GM23338 (cell line): ENCODE measurements at regions not wholly inside any gene's neighbourhood (a gene's known extent, or its start where the extent isn't known, plus 50 kb on each side); places are given as distances from the start of the nearest gene placed in this dataset.

Experiments used
- ATAC-seq: fragments of 200-7000 bp; cut with Tn5 transposase; 3 replicates; pipeline ENCODE4 v1.9.1; 2020
- DNase-seq: peaks from one replicate; pipeline ENCODE4 v3.0.0-alpha.2; 2015; ENCODE audit warnings: low spot score
- H2AFZ ChIP-seq: fragments of 200-600 bp; sonication (generic); 2 replicates; pipeline ENCODE4 v1.8.0; 2016; ENCODE audit warnings: antibody characterized with exemption, mild to moderate bottlenecking, moderate library complexity
- H3F3A ChIP-seq: fragments of 200-600 bp; sonication (generic); replicated peaks from 2 replicates; pipeline ENCODE4 v1.8.0; 2017; ENCODE audit warnings: antibody characterized with exemption, mixed run types, low read depth
- H3K27ac ChIP-seq: fragments of 200-600 bp; sonication (generic); 2 replicates; pipeline ENCODE4 v1.6.1; 2016; ENCODE audit warnings: low read depth
- H3K27me3 ChIP-seq: fragments of 200-600 bp; sonication (generic); 2 replicates; pipeline ENCODE4 v1.8.0; 2016; ENCODE audit warnings: mild to moderate bottlenecking, mixed run types, moderate library complexity; ENCODE audit not compliant: insufficient read depth
- H3K36me3 ChIP-seq: fragments of 200-600 bp; sonication (generic); 2 replicates; pipeline ENCODE4 v1.8.0; 2016; ENCODE audit warnings: mild to moderate bottlenecking; ENCODE audit not compliant: insufficient read depth
- H3K4me1 ChIP-seq: fragments of 200-600 bp; sonication (generic); 2 replicates; pipeline ENCODE4 v1.8.0; 2016; ENCODE audit warnings: mild to moderate bottlenecking, moderate library complexity; ENCODE audit not compliant: insufficient read depth
- H3K4me2 ChIP-seq: fragments of 200-600 bp; sonication (generic); 2 replicates; pipeline ENCODE4 v1.7.1; 2017; ENCODE audit warnings: mixed run types
- H3K4me3 ChIP-seq: fragments of 200-600 bp; sonication (generic); 2 replicates; pipeline ENCODE4 v1.6.1; 2016; ENCODE audit warnings: mixed run types
- H3K79me2 ChIP-seq: fragments of 200-600 bp; sonication (generic); replicated peaks from 2 replicates; pipeline ENCODE4 v1.8.0; 2017; ENCODE audit warnings: mild to moderate bottlenecking; ENCODE audit not compliant: insufficient read depth
- H3K9me2 ChIP-seq: fragments of 200-600 bp; sonication (generic); 2 replicates; pipeline ENCODE4 v1.8.0; 2017; ENCODE audit not compliant: insufficient read depth
- H4K20me1 ChIP-seq: fragments of 200-600 bp; sonication (generic); replicated peaks from 2 replicates; pipeline ENCODE4 v1.8.0; 2017; ENCODE audit warnings: mild to moderate bottlenecking; ENCODE audit not compliant: insufficient read depth
- H3K27ac Mint-ChIP-seq: 2 replicates; pipeline ENCODE4 v1.8.0; 2020; ENCODE audit warnings: inconsistent platforms, mild to moderate bottlenecking, moderate library complexity, mixed read lengths
- H3K27me3 Mint-ChIP-seq: 3 replicates; pipeline ENCODE4 v1.8.0; 2022; ENCODE audit warnings: low read depth, mild to moderate bottlenecking, moderate library complexity, mixed read lengths, inconsistent platforms; ENCODE audit not compliant: insufficient read depth, poor library complexity
- H3K36me3 Mint-ChIP-seq: 3 replicates; pipeline ENCODE4 v1.8.0; 2021; ENCODE audit warnings: low read depth, mild to moderate bottlenecking, inconsistent platforms, moderate library complexity, mixed read lengths
- H3K4me1 Mint-ChIP-seq: 3 replicates; pipeline ENCODE4 v1.8.0; 2020; ENCODE audit warnings: mild to moderate bottlenecking, inconsistent platforms, mixed read lengths
- H3K4me3 Mint-ChIP-seq: 3 replicates; pipeline ENCODE4 v1.8.0; 2021; ENCODE audit warnings: moderate library complexity, mild to moderate bottlenecking, inconsistent platforms, mixed read lengths
- H3K9me3 Mint-ChIP-seq: 3 replicates; pipeline ENCODE4 v1.8.0; 2020; ENCODE audit warnings: moderate library complexity, mild to moderate bottlenecking, inconsistent platforms, mixed read lengths
- CREB1 ChIP-seq: fragments of 250-450 bp; sonication (Bioruptor Pico); IDR thresholded peaks from 2 replicates; pipeline ENCODE4 v1.5.0; 2020; ENCODE audit warnings: low read depth, mild to moderate bottlenecking, moderate library complexity
- EZH2 ChIP-seq: fragments of 200-600 bp; sonication (generic); IDR thresholded peaks from one replicate; pipeline ENCODE4 v1.8.0; 2017; ENCODE audit warnings: antibody characterized with exemption, mild to moderate bottlenecking, low read depth; ENCODE audit not compliant: unreplicated experiment
- EZH2phosphoT487 ChIP-seq: fragments of 200-600 bp; sonication (generic); IDR thresholded peaks from one replicate; pipeline ENCODE4 v1.8.1; 2018; ENCODE audit warnings: antibody characterized with exemption; ENCODE audit not compliant: unreplicated experiment
- JUNB ChIP-seq: IDR thresholded peaks from one replicate; pipeline ENCODE4 v1.6.1; 2016; ENCODE audit warnings: antibody characterized with exemption; ENCODE audit not compliant: unreplicated experiment
- NANOG ChIP-seq: IDR thresholded peaks from 2 replicates; pipeline ENCODE4 v1.6.1; 2016; ENCODE audit warnings: antibody characterized with exemption, borderline replicate concordance
- POLR2AphosphoS5 ChIP-seq: IDR thresholded peaks from 2 replicates; pipeline ENCODE4 v1.6.1; 2016; ENCODE audit warnings: antibody characterized with exemption, low read depth
- STAT1 ChIP-seq: IDR thresholded peaks from one replicate; pipeline ENCODE4 v1.6.1; 2016; ENCODE audit warnings: antibody characterized with exemption; ENCODE audit not compliant: unreplicated experiment
- ZNF114 ChIP-seq: fragments of 250-450 bp; sonication (Bioruptor Pico); IDR thresholded peaks from 2 replicates; pipeline ENCODE4 v1.5.0; 2020; ENCODE audit warnings: mild to moderate bottlenecking, moderate library complexity
- ZNF331 ChIP-seq: fragments of 250-450 bp; sonication (Bioruptor Pico); IDR thresholded peaks from 2 replicates; pipeline ENCODE4 v1.5.0; 2020; ENCODE audit warnings: low read depth, mild to moderate bottlenecking, moderate library complexity
- TF ChIP-seq, protein P1 (sequence below): IDR thresholded peaks from 2 replicates; pipeline ENCODE4 v1.6.1; 2016; ENCODE audit warnings: antibody characterized with exemption
- TF ChIP-seq, protein P2 (sequence below): IDR thresholded peaks from one replicate; pipeline ENCODE4 v1.6.1; 2018; ENCODE audit warnings: antibody characterized with exemption; ENCODE audit not compliant: unreplicated experiment

DNA sequence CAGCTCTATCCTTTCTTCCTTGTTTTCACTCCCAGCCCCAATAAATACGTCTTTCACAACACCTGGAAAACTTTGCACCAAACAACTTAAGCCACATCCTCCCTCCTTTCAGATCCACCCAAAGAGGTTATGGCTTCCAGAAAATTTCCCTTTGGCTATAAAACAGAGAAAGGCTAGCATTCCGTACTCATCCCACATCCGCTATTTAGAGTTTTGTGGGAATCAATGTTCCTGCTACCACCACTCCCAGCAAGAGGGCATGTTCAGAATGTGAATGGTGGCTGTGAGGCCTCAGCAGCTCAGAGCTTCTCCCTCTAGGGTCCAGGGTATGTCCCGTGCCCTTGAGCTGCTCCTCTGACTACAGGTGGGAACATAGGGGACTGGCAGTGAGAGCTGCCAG, 214.6 kb downstream of the NCK2 start (continued):
- TF ChIP-seq, protein P1, sequence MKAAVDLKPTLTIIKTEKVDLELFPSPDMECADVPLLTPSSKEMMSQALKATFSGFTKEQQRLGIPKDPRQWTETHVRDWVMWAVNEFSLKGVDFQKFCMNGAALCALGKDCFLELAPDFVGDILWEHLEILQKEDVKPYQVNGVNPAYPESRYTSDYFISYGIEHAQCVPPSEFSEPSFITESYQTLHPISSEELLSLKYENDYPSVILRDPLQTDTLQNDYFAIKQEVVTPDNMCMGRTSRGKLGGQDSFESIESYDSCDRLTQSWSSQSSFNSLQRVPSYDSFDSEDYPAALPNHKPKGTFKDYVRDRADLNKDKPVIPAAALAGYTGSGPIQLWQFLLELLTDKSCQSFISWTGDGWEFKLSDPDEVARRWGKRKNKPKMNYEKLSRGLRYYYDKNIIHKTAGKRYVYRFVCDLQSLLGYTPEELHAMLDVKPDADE = no peak
- TF ChIP-seq NANOG (no peak), EZH2phosphoT487 (no peak), POLR2AphosphoS5 (no peak), ZNF114 (CRISPR knock-in tag) (no peak), JUNB (no peak), ZNF331 (CRISPR knock-in tag) (no peak), STAT1 (no peak)

DNA sequence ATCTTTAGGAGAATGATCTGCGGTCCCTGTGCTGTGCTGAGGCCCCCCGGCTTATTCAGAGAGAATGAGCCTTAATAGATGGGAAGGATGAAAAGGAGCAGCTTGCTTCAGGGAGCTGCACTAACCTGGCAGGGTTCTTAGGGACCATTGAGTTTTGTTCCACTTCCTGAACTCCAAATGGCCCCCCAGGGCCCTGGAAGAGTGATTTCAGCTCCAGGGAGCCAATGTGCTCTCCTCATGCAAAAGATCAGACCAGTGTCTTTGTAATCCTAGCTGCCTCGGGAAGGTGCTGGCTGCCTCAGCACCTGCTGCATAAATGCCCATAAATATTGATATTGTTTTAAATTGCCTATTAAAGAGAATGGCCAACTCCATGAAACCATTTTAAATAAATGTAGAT, 210.2 kb downstream of the NCK2 start:
- H3K9me2 ChIP-seq = 0 out of 2 replicates have a peak, but pooled peaks cover 3% of the 10 kb centered on the region
- DNase-seq = no peak
- no peaks in the 10 kb centered on the region for H3K27me3 ChIP-seq
- ATAC-seq = no peak; the same call in 2 of the 3 replicates
- Mint-ChIP-seq H3K9me3 (peaks cover 3% of the 10 kb centered on the region; the same call in 1 of the 3 replicates), H3K4me1 (peaks cover 33% of the 10 kb centered on the region), H3K36me3 (peaks cover 6% of the 10 kb centered on the region; the same call in 1 of the 3 replicates), H3K27me3 (peaks cover 12% of the 10 kb centered on the region), H3K4me3 (no peak overlapping the region), H3K27ac (no peak overlapping the region)
- TF ChIP-seq POLR2AphosphoS5 (no peak), ZNF331 (CRISPR knock-in tag) (no peak), NANOG (no peak), ZNF114 (CRISPR knock-in tag) (no peak), EZH2 (no peak), CREB1 (CRISPR knock-in tag) (no peak)
- TF ChIP-seq, protein P1 = no peak
- TF ChIP-seq, protein P2, sequence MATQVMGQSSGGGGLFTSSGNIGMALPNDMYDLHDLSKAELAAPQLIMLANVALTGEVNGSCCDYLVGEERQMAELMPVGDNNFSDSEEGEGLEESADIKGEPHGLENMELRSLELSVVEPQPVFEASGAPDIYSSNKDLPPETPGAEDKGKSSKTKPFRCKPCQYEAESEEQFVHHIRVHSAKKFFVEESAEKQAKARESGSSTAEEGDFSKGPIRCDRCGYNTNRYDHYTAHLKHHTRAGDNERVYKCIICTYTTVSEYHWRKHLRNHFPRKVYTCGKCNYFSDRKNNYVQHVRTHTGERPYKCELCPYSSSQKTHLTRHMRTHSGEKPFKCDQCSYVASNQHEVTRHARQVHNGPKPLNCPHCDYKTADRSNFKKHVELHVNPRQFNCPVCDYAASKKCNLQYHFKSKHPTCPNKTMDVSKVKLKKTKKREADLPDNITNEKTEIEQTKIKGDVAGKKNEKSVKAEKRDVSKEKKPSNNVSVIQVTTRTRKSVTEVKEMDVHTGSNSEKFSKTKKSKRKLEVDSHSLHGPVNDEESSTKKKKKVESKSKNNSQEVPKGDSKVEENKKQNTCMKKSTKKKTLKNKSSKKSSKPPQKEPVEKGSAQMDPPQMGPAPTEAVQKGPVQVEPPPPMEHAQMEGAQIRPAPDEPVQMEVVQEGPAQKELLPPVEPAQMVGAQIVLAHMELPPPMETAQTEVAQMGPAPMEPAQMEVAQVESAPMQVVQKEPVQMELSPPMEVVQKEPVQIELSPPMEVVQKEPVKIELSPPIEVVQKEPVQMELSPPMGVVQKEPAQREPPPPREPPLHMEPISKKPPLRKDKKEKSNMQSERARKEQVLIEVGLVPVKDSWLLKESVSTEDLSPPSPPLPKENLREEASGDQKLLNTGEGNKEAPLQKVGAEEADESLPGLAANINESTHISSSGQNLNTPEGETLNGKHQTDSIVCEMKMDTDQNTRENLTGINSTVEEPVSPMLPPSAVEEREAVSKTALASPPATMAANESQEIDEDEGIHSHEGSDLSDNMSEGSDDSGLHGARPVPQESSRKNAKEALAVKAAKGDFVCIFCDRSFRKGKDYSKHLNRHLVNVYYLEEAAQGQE = no peak
- peaks cover 21% of the 10 kb centered on the region for H3K4me1 ChIP-seq
- no peak overlapping the region for H3K27ac ChIP-seq
- H3F3A ChIP-seq = no peaks in the 10 kb centered on the region
- no peak overlapping the region for H3K4me2 ChIP-seq
- no peak overlapping the region for H2AFZ ChIP-seq
- no peak overlapping the region for H3K4me3 ChIP-seq
- no peaks in the 10 kb centered on the region for H3K36me3 ChIP-seq
- no peaks in the 10 kb centered on the region; the same call in 1 of the 2 replicates for H4K20me1 ChIP-seq
- H3K79me2 ChIP-seq = no peaks in the 10 kb centered on the region
